ENCODE measurements at regions not wholly inside any gene's neighbourhood (a gene's known extent, or its start where the extent isn't known, plus 50 kb on each side); places are given as distances from the start of the nearest gene placed in this dataset.

DNA sequence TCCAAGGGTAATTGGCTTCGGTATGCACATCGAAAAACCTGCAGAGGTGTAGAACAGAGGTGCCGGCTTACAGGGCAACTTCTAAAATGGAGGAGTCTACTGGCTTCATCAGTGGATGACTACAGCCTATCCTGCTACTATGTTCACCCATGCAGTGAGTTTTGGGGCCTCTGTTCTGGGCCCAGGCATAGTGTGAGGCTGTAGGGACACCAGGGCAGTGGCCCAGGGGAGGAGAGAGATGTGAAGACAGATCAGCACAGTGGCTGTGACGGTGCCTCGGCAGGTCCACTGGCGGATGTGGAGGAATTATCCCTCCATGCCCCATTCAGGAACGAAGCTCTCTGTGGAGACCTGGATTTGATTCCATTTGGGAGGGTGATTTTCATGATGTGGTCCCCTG is 235.3 kb upstream of the MKI67 start:
- Mint-ChIP-seq H3K27me3 (peaks cover 9% of the 10 kb centered on the region), H3K9me3 (ENCODE audit: low read depth) (peaks cover 4% of the 10 kb centered on the region), H3K36me3 (ENCODE audit: low read depth) (no peaks in the 10 kb centered on the region), H3K27ac (no peak overlapping the region), H3K4me1 (no peaks in the 10 kb centered on the region), H3K4me3 (no peak overlapping the region)
- no peak for DNase-seq
- ATAC-seq = no peak
- POLR2A ChIA-PET = no interaction called here
- CTCF ChIA-PET = no interaction called here
- intact Hi-C loops (cut with DNase I, micrococcal nuclease) = no loop called here

GRCh38 chr10:128362514-128362913 is 236.3 kb upstream of the MKI67 start:
- Mint-ChIP-seq H3K36me3 (ENCODE audit: low read depth) (no peaks in the 10 kb centered on the region), H3K27me3 (peaks cover 4% of the 10 kb centered on the region), H3K27ac (no peak overlapping the region), H3K4me1 (no peaks in the 10 kb centered on the region), H3K9me3 (ENCODE audit: low read depth) (peaks cover 4% of the 10 kb centered on the region), H3K4me3 (no peak overlapping the region)
- ChIA-PET POLR2A (no interaction called here), CTCF (no interaction called here)
- ATAC-seq (no peak), DNase-seq (no peak)
- intact Hi-C loops (cut with DNase I, micrococcal nuclease) = no loop called here

DNA sequence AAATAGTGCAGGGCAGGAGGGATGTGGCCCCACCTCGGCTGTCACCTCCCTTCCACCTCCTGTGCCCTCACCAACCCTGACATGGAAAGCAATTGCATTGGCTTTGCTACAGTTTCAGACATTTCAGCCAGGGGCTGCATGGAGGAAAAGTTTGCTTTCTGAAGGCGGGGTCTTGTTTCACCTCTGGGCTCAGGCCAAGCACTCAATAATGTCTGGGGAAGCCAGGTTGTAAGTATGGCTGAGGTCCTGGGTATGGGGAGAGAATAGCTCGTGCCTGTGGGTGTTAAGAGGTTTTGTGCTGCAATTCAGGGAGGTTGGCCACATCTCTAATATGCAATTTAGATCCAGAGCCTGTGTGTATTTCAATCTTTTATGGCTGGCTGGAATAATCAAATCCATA is 238.4 kb upstream of the MKI67 start:
- no peaks in the 10 kb centered on the region for H3K36me3 Mint-ChIP-seq (ENCODE audit: low read depth)
- CTCF ChIA-PET = interaction anchor here (0.5 to 0.8 kb wide), 3 partner anchors 9 to 552 kb away, joined by 3 read pairs; no protein-coding TSS in a partner anchor
- H3K27me3 Mint-ChIP-seq = peaks cover 2% of the 10 kb centered on the region
- H3K4me1 Mint-ChIP-seq = no peaks in the 10 kb centered on the region
- intact Hi-C loops (cut with DNase I, micrococcal nuclease) = no loop called here
- ATAC-seq (no peak), DNase-seq (no peak)
- no peak overlapping the region for H3K4me3 Mint-ChIP-seq
- POLR2A ChIA-PET = no interaction called here
- no peaks in the 10 kb centered on the region for H3K9me3 Mint-ChIP-seq (ENCODE audit: low read depth)
- no peak overlapping the region for H3K27ac Mint-ChIP-seq

DNA sequence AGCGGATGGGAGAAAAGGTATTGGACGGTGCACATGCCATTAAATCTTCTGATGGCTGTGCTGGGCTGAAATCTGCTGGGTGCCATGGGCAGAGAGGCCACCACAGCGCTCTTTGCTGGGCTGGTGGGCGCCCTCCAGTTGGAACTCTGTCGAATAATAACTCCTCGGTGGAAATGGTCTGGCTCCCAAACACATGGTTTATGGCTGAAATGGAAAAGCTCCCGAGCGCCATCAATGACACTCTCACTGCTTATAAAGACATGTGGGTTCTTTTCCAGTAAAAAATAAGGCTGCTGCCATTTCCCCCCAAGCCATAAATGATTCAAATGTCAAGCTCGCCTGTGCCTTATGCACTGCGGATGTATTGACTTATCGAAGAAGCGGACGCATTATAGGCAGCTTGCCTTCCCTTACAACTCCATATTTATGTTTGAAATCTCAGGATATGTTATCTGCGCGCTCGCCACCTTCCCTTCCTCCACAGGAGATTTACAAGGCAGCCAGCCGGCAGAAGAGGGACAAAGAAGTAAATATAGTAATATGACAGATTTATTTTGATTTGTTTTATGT is 239.0 kb upstream of the MKI67 start:
- peaks cover 2% of the 10 kb centered on the region for H3K27me3 Mint-ChIP-seq
- H3K36me3 Mint-ChIP-seq (ENCODE audit: low read depth) = no peaks in the 10 kb centered on the region
- H3K4me3 Mint-ChIP-seq = no peak overlapping the region
- no peaks in the 10 kb centered on the region for H3K9me3 Mint-ChIP-seq (ENCODE audit: low read depth)
- no peaks in the 10 kb centered on the region for H3K4me1 Mint-ChIP-seq
- intact Hi-C loops (cut with DNase I, micrococcal nuclease) = no loop called here
- ChIA-PET CTCF (interaction anchor here (0.5 to 0.8 kb wide), 2 partner anchors 281 to 553 kb away, joined by 3 read pairs; no protein-coding TSS in a partner anchor), POLR2A (no interaction called here)
- no peak overlapping the region for H3K27ac Mint-ChIP-seq
- ATAC-seq = no peak
- DNase-seq = no peak

GRCh38 chr10:128367807-128368206 is 241.6 kb upstream of the MKI67 start:
- H3K9me3 Mint-ChIP-seq (ENCODE audit: low read depth) = no peaks in the 10 kb centered on the region
- H3K36me3 Mint-ChIP-seq (ENCODE audit: low read depth) = no peaks in the 10 kb centered on the region
- DNase-seq (no peak), ATAC-seq (no peak)
- ChIA-PET POLR2A (no interaction called here), CTCF (no interaction called here)
- intact Hi-C loops (cut with DNase I, micrococcal nuclease) = no loop called here
- peaks cover 3% of the 10 kb centered on the region for H3K27me3 Mint-ChIP-seq
- no peaks in the 10 kb centered on the region for H3K4me1 Mint-ChIP-seq
- H3K4me3 Mint-ChIP-seq = no peak overlapping the region
- no peak overlapping the region for H3K27ac Mint-ChIP-seq

- Mint-ChIP-seq H3K27ac (no peak overlapping the region), H3K9me3 (ENCODE audit: low read depth) (no peaks in the 10 kb centered on the region), H3K4me1 (peaks cover 4% of the 10 kb centered on the region), H3K36me3 (ENCODE audit: low read depth) (no peaks in the 10 kb centered on the region), H3K4me3 (no peak overlapping the region), H3K27me3 (peaks cover 3% of the 10 kb centered on the region)
- ATAC-seq = no peak
- DNase-seq = no peak
- ChIA-PET CTCF (no interaction called here), POLR2A (no interaction called here)
- intact Hi-C loops (cut with DNase I, micrococcal nuclease) = no loop called here
Measured at GRCh38 chr10:128369101-128369650, 243.0 kb upstream of the MKI67 start.

DNA sequence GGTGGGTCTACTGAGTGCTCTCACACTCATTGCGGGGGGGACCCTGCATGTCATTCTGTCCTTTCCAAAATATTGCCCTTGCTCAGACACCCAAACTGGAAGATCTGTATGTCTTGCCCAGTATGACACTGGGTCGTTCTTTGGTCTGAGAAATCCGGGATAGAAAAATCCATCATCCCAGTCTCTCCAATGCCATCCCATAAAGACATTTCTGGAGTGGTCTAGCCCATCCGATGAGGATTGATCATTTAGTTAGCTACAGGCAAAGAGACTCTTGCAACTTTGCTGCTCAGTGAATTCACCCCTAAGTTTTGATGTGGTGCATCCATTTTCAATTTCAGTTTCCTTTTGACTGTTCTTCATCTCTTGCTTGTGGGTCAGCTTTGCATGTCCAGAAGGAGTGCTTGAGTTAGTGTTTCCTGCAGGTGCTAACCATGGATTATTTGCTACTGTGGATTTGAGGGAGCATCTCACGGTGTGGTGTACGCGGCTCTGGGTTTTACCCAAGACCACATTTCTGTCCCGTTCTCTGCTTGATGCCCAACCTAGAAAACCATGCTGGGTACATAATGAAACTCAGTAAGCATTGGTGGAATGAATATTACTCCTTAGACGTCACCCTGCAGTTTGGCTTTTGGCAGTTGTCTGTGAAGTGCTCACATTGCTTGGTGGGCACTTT is 247.0 kb upstream of the MKI67 start:
- ATAC-seq (peak; percentile 53), DNase-seq (no peak)
- Mint-ChIP-seq H3K27ac (no peak overlapping the region), H3K9me3 (ENCODE audit: low read depth) (no peaks in the 10 kb centered on the region), H3K27me3 (peaks cover 3% of the 10 kb centered on the region), H3K4me1 (peaks cover 4% of the 10 kb centered on the region), H3K36me3 (ENCODE audit: low read depth) (no peaks in the 10 kb centered on the region), H3K4me3 (no peak overlapping the region)
- CTCF ChIA-PET = no interaction called here
- POLR2A ChIA-PET = no interaction called here
- intact Hi-C loops (cut with DNase I, micrococcal nuclease) = no loop called here

DNA sequence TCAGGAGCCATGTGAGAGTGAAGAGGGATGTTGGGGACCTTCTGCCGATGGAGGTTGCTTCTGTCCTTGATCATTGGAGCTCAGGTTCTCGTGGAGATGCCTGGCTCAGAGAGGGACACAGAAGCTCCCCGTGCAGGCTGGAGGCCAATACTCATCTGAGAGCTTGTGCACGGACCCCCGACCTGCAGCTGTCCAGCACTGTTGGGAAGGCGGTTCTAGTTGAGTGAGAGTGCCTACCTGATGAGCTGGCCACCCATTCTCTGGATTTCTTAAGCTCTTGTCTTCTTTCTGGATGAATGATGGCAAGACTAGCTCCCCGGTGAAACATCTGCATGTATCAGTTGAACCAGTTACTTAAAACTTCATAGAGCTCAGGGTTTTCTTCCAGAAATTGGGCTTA is 247.6 kb upstream of the MKI67 start:
- intact Hi-C loops (cut with DNase I, micrococcal nuclease) = no loop called here
- Mint-ChIP-seq H3K36me3 (ENCODE audit: low read depth) (no peaks in the 10 kb centered on the region), H3K27me3 (peaks cover 3% of the 10 kb centered on the region), H3K4me1 (peaks cover 4% of the 10 kb centered on the region), H3K4me3 (no peak overlapping the region), H3K9me3 (ENCODE audit: low read depth) (no peaks in the 10 kb centered on the region), H3K27ac (no peak overlapping the region)
- ATAC-seq (no peak), DNase-seq (no peak)
- ChIA-PET CTCF (interaction anchor here (0.6 kb wide), 1 partner anchor 9 kb away, joined by 3 read pairs; no protein-coding TSS in a partner anchor), POLR2A (no interaction called here)

- Mint-ChIP-seq H3K9me3 (ENCODE audit: low read depth) (no peaks in the 10 kb centered on the region), H3K27ac (no peak overlapping the region), H3K4me1 (peaks cover 4% of the 10 kb centered on the region), H3K36me3 (ENCODE audit: low read depth) (no peaks in the 10 kb centered on the region), H3K27me3 (peaks cover 3% of the 10 kb centered on the region), H3K4me3 (no peak overlapping the region)
- ATAC-seq (no peak), DNase-seq (no peak)
- intact Hi-C loops (cut with DNase I, micrococcal nuclease) = no loop called here
- ChIA-PET CTCF (no interaction called here), POLR2A (no interaction called here)
Measured at GRCh38 chr10:128375171-128375570, 248.9 kb upstream of the MKI67 start.

GRCh38 chr10:128377364-128377987 is 251.3 kb upstream of the MKI67 start:
- ChIA-PET CTCF (no interaction called here), POLR2A (no interaction called here)
- ATAC-seq (no peak), DNase-seq (no peak)
- H3K9me3 Mint-ChIP-seq (ENCODE audit: low read depth) = no peaks in the 10 kb centered on the region
- no peaks in the 10 kb centered on the region for H3K36me3 Mint-ChIP-seq (ENCODE audit: low read depth)
- H3K4me1 Mint-ChIP-seq = peaks cover 4% of the 10 kb centered on the region
- H3K27ac Mint-ChIP-seq = no peak overlapping the region
- H3K27me3 Mint-ChIP-seq = no peaks in the 10 kb centered on the region
- no peak overlapping the region for H3K4me3 Mint-ChIP-seq
- intact Hi-C loops (cut with DNase I, micrococcal nuclease) = no loop called here

GRCh38 chr10:128377988-128378387 is 251.8 kb upstream of the MKI67 start:
- H3K27me3 Mint-ChIP-seq = no peaks in the 10 kb centered on the region
- ATAC-seq (no peak), DNase-seq (no peak)
- H3K36me3 Mint-ChIP-seq (ENCODE audit: low read depth) = no peaks in the 10 kb centered on the region
- CTCF ChIA-PET = no interaction called here
- no peak overlapping the region for H3K4me3 Mint-ChIP-seq
- H3K9me3 Mint-ChIP-seq (ENCODE audit: low read depth) = no peaks in the 10 kb centered on the region
- peaks cover 3% of the 10 kb centered on the region for H3K4me1 Mint-ChIP-seq
- intact Hi-C loops (cut with DNase I, micrococcal nuclease) = no loop called here
- no peak overlapping the region for H3K27ac Mint-ChIP-seq
- POLR2A ChIA-PET = no interaction called here

GRCh38 chr10:128380946-128381345 is 254.7 kb upstream of the MKI67 start:
- intact Hi-C loops (cut with DNase I, micrococcal nuclease) = no loop called here
- no peaks in the 10 kb centered on the region for H3K36me3 Mint-ChIP-seq (ENCODE audit: low read depth)
- H3K27ac Mint-ChIP-seq = no peak overlapping the region
- H3K9me3 Mint-ChIP-seq (ENCODE audit: low read depth) = no peaks in the 10 kb centered on the region
- ChIA-PET CTCF (interaction anchor here (0.5 kb wide), 1 partner anchor 100 kb away, joined by 4 read pairs; no protein-coding TSS in a partner anchor), POLR2A (no interaction called here)
- DNase-seq (no peak), ATAC-seq (no peak)
- no peak overlapping the region for H3K4me3 Mint-ChIP-seq
- H3K4me1 Mint-ChIP-seq = no peaks in the 10 kb centered on the region
- no peaks in the 10 kb centered on the region for H3K27me3 Mint-ChIP-seq

Measured in activated CD4-positive, alpha-beta T cell treated with anti-CD3 and anti-CD28 coated beads for 36 hours (primary cell).